RWPE2 (cell line): ENCODE measurements at regions not wholly inside any gene's neighbourhood (a gene's known extent, or its start where the extent isn't known, plus 50 kb on each side); places are given as distances from the start of the nearest gene placed in this dataset.

ENCODE experiments used
- ATAC-seq: fragments of 200-7000 bp; cut with Tn5 transposase; 3 replicates; pipeline ENCODE4 v1.9.1; 2021; ENCODE audit warnings: low read depth
- DNase-seq: peaks from one replicate; pipeline ENCODE4 v3.0.0-alpha.2; 2020; ENCODE audit warnings: low spot score
- H3K27ac ChIP-seq: fragments of 450-650 bp; 2 replicates; pipeline ENCODE4 v1.5.1; 2017; ENCODE audit warnings: mild to moderate bottlenecking; ENCODE audit not compliant: poor library complexity, severe bottlenecking
- H3K27me3 ChIP-seq: fragments of 250-450 bp; sonication (Bioruptor Pico); 2 replicates; pipeline ENCODE4 v1.5.1; 2021; ENCODE audit warnings: mild to moderate bottlenecking, moderate library complexity; ENCODE audit not compliant: insufficient read depth, poor library complexity, severe bottlenecking
- H3K36me3 ChIP-seq: fragments of 250-450 bp; sonication (Bioruptor Pico); 2 replicates; pipeline ENCODE4 v1.5.1; 2020; ENCODE audit warnings: low read depth, mild to moderate bottlenecking, moderate library complexity
- H3K4me1 ChIP-seq: fragments of 250-450 bp; sonication (Bioruptor Pico); 2 replicates; pipeline ENCODE4 v1.5.1; 2021; ENCODE audit warnings: mild to moderate bottlenecking, moderate library complexity; ENCODE audit not compliant: insufficient read depth, poor library complexity, severe bottlenecking
- H3K4me3 ChIP-seq: fragments of 250-450 bp; sonication (Bioruptor Pico); 2 replicates; pipeline ENCODE4 v1.5.1; 2021; ENCODE audit warnings: mild to moderate bottlenecking, moderate library complexity; ENCODE audit not compliant: severe bottlenecking
- H3K9me3 ChIP-seq: fragments of 250-450 bp; sonication (Bioruptor Pico); 2 replicates; pipeline ENCODE4 v1.5.1; 2021; ENCODE audit warnings: mild to moderate bottlenecking, moderate library complexity; ENCODE audit not compliant: severe bottlenecking
- CTCF ChIP-seq: fragments of 450-650 bp; IDR thresholded peaks from one replicate; pipeline ENCODE4 v1.5.1; 2017; ENCODE audit warnings: mild to moderate bottlenecking, moderate library complexity; ENCODE audit not compliant: poor library complexity, severe bottlenecking

- Histone ChIP-seq H3K9me3 (no peaks in the 10 kb centered on the region), H3K27me3 (no peaks in the 10 kb centered on the region), H3K27ac (peak overlapping the region; percentile 73), H3K4me1 (peaks cover 10% of the 10 kb centered on the region), H3K4me3 (no peak overlapping the region), H3K36me3 (no peaks in the 10 kb centered on the region)
- peak; percentile 92 for ATAC-seq
- TF ChIP-seq CTCF, result no peak
- peak; percentile 77 for DNase-seq
Measured at GRCh38 chrX:104419211-104419610, 146.8 kb upstream of the IL1RAPL2 start.

GRCh38 chrX:104411800-104412199 lies 154.2 kb upstream of the IL1RAPL2 start:
- Histone ChIP-seq H3K4me1 (no peaks in the 10 kb centered on the region), H3K9me3 (no peaks in the 10 kb centered on the region), H3K36me3 (no peaks in the 10 kb centered on the region), H3K27ac (no peak overlapping the region), H3K27me3 (no peaks in the 10 kb centered on the region), H3K4me3 (no peak overlapping the region)
- TF ChIP-seq CTCF, result no peak
- ATAC-seq (no peak), DNase-seq (no peak)

GRCh38 chrX:104400387-104400786 lies 145.7 kb upstream of the ESX1 start:
- H3K9me3 ChIP-seq, result no peaks in the 10 kb centered on the region
- H3K27me3 ChIP-seq, result no peaks in the 10 kb centered on the region
- no peaks in the 10 kb centered on the region for H3K36me3 ChIP-seq
- no peaks in the 10 kb centered on the region for H3K4me1 ChIP-seq
- no peak for ATAC-seq
- H3K27ac ChIP-seq, result no peak overlapping the region
- no peak overlapping the region for H3K4me3 ChIP-seq
- no peak for TF ChIP-seq CTCF
- DNase-seq, result no peak

- DNase-seq (no peak), ATAC-seq (no peak)
- no peaks in the 10 kb centered on the region for H3K9me3 ChIP-seq
- no peak for TF ChIP-seq CTCF
- H3K27ac ChIP-seq, result no peak overlapping the region
- H3K4me3 ChIP-seq, result no peak overlapping the region
- no peaks in the 10 kb centered on the region for H3K4me1 ChIP-seq
- no peaks in the 10 kb centered on the region for H3K36me3 ChIP-seq
- no peaks in the 10 kb centered on the region for H3K27me3 ChIP-seq
Measured at GRCh38 chrX:104392350-104392749, 137.6 kb upstream of the ESX1 start.

- Histone ChIP-seq H3K27ac (no peak overlapping the region), H3K36me3 (no peaks in the 10 kb centered on the region), H3K9me3 (no peaks in the 10 kb centered on the region), H3K4me1 (no peaks in the 10 kb centered on the region), H3K4me3 (no peak overlapping the region), H3K27me3 (no peaks in the 10 kb centered on the region)
- no peak for DNase-seq
- no peak for TF ChIP-seq CTCF
- ATAC-seq, result no peak
Measured at GRCh38 chrX:104391906-104392305, 137.2 kb upstream of the ESX1 start.
